ENCODE measurements at regions not wholly inside any gene's neighbourhood (a gene's known extent, or its start where the extent isn't known, plus 50 kb on each side); places are given as distances from the start of the nearest gene placed in this dataset.
"Not testable (repeated sequence)": the region's sequence is repeated elsewhere in the genome, so short reads cannot be mapped to it uniquely, and the experiment has no call there.

GRCh38 chr15:88965097-88965496 is 51.9 kb upstream of the MFGE8 start:
- not testable (repeated sequence) for H3K4me3 ChIP-seq (ENCODE audit: low read length); H3K4me1 ChIP-seq (ENCODE audit: control insufficient read depth, insufficient read depth, low read length); H3K27ac ChIP-seq (ENCODE audit: low read depth, low read length); H3K36me3 ChIP-seq (ENCODE audit: control insufficient read depth, insufficient read depth, low read length); H3K27me3 ChIP-seq (ENCODE audit: control insufficient read depth, insufficient read depth, low read length); H3K9ac ChIP-seq (ENCODE audit: low read length)

- no peak overlapping the region for H3K27ac ChIP-seq (ENCODE audit: low read depth, low read length)
- no peaks in the 10 kb centered on the region for H3K27me3 ChIP-seq (ENCODE audit: control insufficient read depth, insufficient read depth, low read length)
- H3K4me3 ChIP-seq (ENCODE audit: low read length): no peak overlapping the region
- no peaks in the 10 kb centered on the region for H3K36me3 ChIP-seq (ENCODE audit: control insufficient read depth, insufficient read depth, low read length)
- H3K9ac ChIP-seq (ENCODE audit: low read length): no peak overlapping the region
- H3K4me1 ChIP-seq (ENCODE audit: control insufficient read depth, insufficient read depth, low read length): no peaks in the 10 kb centered on the region
Measured at GRCh38 chr15:88970232-88970631, 57.1 kb upstream of the MFGE8 start.

- no peaks in the 10 kb centered on the region for H3K27me3 ChIP-seq (ENCODE audit: control insufficient read depth, insufficient read depth, low read length)
- no peak overlapping the region for H3K27ac ChIP-seq (ENCODE audit: low read depth, low read length)
- H3K4me3 ChIP-seq (ENCODE audit: low read length): no peak overlapping the region
- H3K36me3 ChIP-seq (ENCODE audit: control insufficient read depth, insufficient read depth, low read length): no peaks in the 10 kb centered on the region
- H3K9ac ChIP-seq (ENCODE audit: low read length): no peak overlapping the region
- H3K4me1 ChIP-seq (ENCODE audit: control insufficient read depth, insufficient read depth, low read length): no peaks in the 10 kb centered on the region
Measured at GRCh38 chr15:88974392-88974791, 61.2 kb upstream of the MFGE8 start.

GRCh38 chr15:88975891-88976290 is 62.7 kb upstream of the MFGE8 start:
- H3K4me1 ChIP-seq (ENCODE audit: control insufficient read depth, insufficient read depth, low read length): no peaks in the 10 kb centered on the region
- H3K36me3 ChIP-seq (ENCODE audit: control insufficient read depth, insufficient read depth, low read length): no peaks in the 10 kb centered on the region

GRCh38 chr15:88976656-88977055 is 63.5 kb upstream of the MFGE8 start:
- Histone ChIP-seq H3K9ac (ENCODE audit: low read length) (no peak overlapping the region), H3K4me3 (ENCODE audit: low read length) (no peak overlapping the region), H3K27ac (ENCODE audit: low read depth, low read length) (no peak overlapping the region), H3K36me3 (ENCODE audit: control insufficient read depth, insufficient read depth, low read length) (no peaks in the 10 kb centered on the region), H3K4me1 (ENCODE audit: control insufficient read depth, insufficient read depth, low read length) (no peaks in the 10 kb centered on the region), H3K27me3 (ENCODE audit: control insufficient read depth, insufficient read depth, low read length) (no peaks in the 10 kb centered on the region)

More at GRCh38 chr15:88975891-88976290, 62.7 kb upstream of the MFGE8 start:
- H3K4me3 ChIP-seq (ENCODE audit: low read length): no peak overlapping the region
- no peak overlapping the region for H3K9ac ChIP-seq (ENCODE audit: low read length)
- H3K27me3 ChIP-seq (ENCODE audit: control insufficient read depth, insufficient read depth, low read length): no peaks in the 10 kb centered on the region
- no peak overlapping the region for H3K27ac ChIP-seq (ENCODE audit: low read depth, low read length)

- H3K4me3 ChIP-seq (ENCODE audit: low read length): no peak overlapping the region
- H3K4me1 ChIP-seq (ENCODE audit: control insufficient read depth, insufficient read depth, low read length): no peaks in the 10 kb centered on the region
- H3K36me3 ChIP-seq (ENCODE audit: control insufficient read depth, insufficient read depth, low read length): no peaks in the 10 kb centered on the region
- no peak overlapping the region for H3K27ac ChIP-seq (ENCODE audit: low read depth, low read length)
- H3K27me3 ChIP-seq (ENCODE audit: control insufficient read depth, insufficient read depth, low read length): no peaks in the 10 kb centered on the region
- H3K9ac ChIP-seq (ENCODE audit: low read length): no peak overlapping the region
Measured at GRCh38 chr15:88979674-88980073, 66.5 kb upstream of the MFGE8 start.

GRCh38 chr15:88980498-88980897 is 67.3 kb upstream of the MFGE8 start:
- no peaks in the 10 kb centered on the region for H3K27me3 ChIP-seq (ENCODE audit: control insufficient read depth, insufficient read depth, low read length)
- H3K36me3 ChIP-seq (ENCODE audit: control insufficient read depth, insufficient read depth, low read length): no peaks in the 10 kb centered on the region
- H3K27ac ChIP-seq (ENCODE audit: low read depth, low read length): no peak overlapping the region
- H3K9ac ChIP-seq (ENCODE audit: low read length): no peak overlapping the region
- H3K4me1 ChIP-seq (ENCODE audit: control insufficient read depth, insufficient read depth, low read length): no peaks in the 10 kb centered on the region
- H3K4me3 ChIP-seq (ENCODE audit: low read length): no peak overlapping the region

- Histone ChIP-seq H3K36me3 (ENCODE audit: control insufficient read depth, insufficient read depth, low read length) (no peaks in the 10 kb centered on the region), H3K9ac (ENCODE audit: low read length) (no peak overlapping the region), H3K27ac (ENCODE audit: low read depth, low read length) (no peak overlapping the region), H3K4me1 (ENCODE audit: control insufficient read depth, insufficient read depth, low read length) (no peaks in the 10 kb centered on the region), H3K27me3 (ENCODE audit: control insufficient read depth, insufficient read depth, low read length) (no peaks in the 10 kb centered on the region), H3K4me3 (ENCODE audit: low read length) (no peak overlapping the region)
Measured at GRCh38 chr15:88981244-88982215, 68.4 kb upstream of the MFGE8 start.

GRCh38 chr15:88982304-88982945 is 69.2 kb upstream of the MFGE8 start:
- no peaks in the 10 kb centered on the region for H3K36me3 ChIP-seq (ENCODE audit: control insufficient read depth, insufficient read depth, low read length)
- H3K4me1 ChIP-seq (ENCODE audit: control insufficient read depth, insufficient read depth, low read length): no peaks in the 10 kb centered on the region
- H3K27ac ChIP-seq (ENCODE audit: low read depth, low read length): no peak overlapping the region
- no peak overlapping the region for H3K9ac ChIP-seq (ENCODE audit: low read length)
- H3K27me3 ChIP-seq (ENCODE audit: control insufficient read depth, insufficient read depth, low read length): no peaks in the 10 kb centered on the region
- H3K4me3 ChIP-seq (ENCODE audit: low read length): no peak overlapping the region

- H3K4me3 ChIP-seq (ENCODE audit: low read length): no peak overlapping the region
- no peaks in the 10 kb centered on the region for H3K36me3 ChIP-seq (ENCODE audit: control insufficient read depth, insufficient read depth, low read length)
- no peaks in the 10 kb centered on the region for H3K27me3 ChIP-seq (ENCODE audit: control insufficient read depth, insufficient read depth, low read length)
- no peak overlapping the region for H3K27ac ChIP-seq (ENCODE audit: low read depth, low read length)
- no peak overlapping the region for H3K9ac ChIP-seq (ENCODE audit: low read length)
- H3K4me1 ChIP-seq (ENCODE audit: control insufficient read depth, insufficient read depth, low read length): no peaks in the 10 kb centered on the region
Measured at GRCh38 chr15:88982946-88983342, 69.8 kb upstream of the MFGE8 start.

GRCh38 chr15:88983861-88984429 is 70.8 kb upstream of the MFGE8 start:
- Histone ChIP-seq H3K27ac (ENCODE audit: low read depth, low read length) (no peak overlapping the region), H3K9ac (ENCODE audit: low read length) (no peak overlapping the region), H3K27me3 (ENCODE audit: control insufficient read depth, insufficient read depth, low read length) (no peaks in the 10 kb centered on the region), H3K4me3 (ENCODE audit: low read length) (no peak overlapping the region), H3K36me3 (ENCODE audit: control insufficient read depth, insufficient read depth, low read length) (no peaks in the 10 kb centered on the region), H3K4me1 (ENCODE audit: control insufficient read depth, insufficient read depth, low read length) (no peaks in the 10 kb centered on the region)

GRCh38 chr15:88985547-88986393 is 72.6 kb upstream of the MFGE8 start:
- Histone ChIP-seq H3K4me3 (ENCODE audit: low read length) (no peak overlapping the region), H3K36me3 (ENCODE audit: control insufficient read depth, insufficient read depth, low read length) (no peaks in the 10 kb centered on the region), H3K9ac (ENCODE audit: low read length) (no peak overlapping the region), H3K4me1 (ENCODE audit: control insufficient read depth, insufficient read depth, low read length) (no peaks in the 10 kb centered on the region), H3K27me3 (ENCODE audit: control insufficient read depth, insufficient read depth, low read length) (no peaks in the 10 kb centered on the region), H3K27ac (ENCODE audit: low read depth, low read length) (no peak overlapping the region)

Measured in rectal smooth muscle tissue (tissue), 1 donor.